Endothelial cell of hepatic sinusoid (primary cell): ENCODE measurements at regions not wholly inside any gene's neighbourhood (a gene's known extent, or its start where the extent isn't known, plus 50 kb on each side); places are given as distances from the start of the nearest gene placed in this dataset.
"Not testable (repeated sequence)": the region's sequence is repeated elsewhere in the genome, so short reads cannot be mapped to it uniquely, and the experiment has no call there.

Experiments
- in situ Hi-C: cut with HindIII; loops from 2 replicates; pipeline ENCODE4 v1.10.0; 2017; ENCODE audit warnings: low sequenced_read_pairs

DNA sequence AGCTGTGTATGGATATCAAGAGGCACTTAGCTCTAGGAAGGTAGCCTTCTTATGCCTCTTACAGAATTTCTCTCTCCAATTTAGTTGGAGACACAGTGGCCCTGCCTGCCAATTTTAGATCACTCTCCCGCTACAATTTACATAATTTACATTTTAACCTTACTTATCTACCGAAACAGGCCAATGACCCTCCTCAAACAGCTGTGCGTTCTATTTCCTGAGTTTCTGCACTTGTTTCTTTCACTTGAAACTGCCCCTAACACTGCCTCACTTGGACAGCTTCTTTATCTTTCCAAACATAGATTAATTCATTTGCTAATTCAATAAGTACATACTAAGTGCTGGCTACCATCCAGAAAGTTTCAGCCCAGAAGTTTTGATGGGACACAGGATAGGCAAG lies 52.9 kb upstream of the HDDC2 start:
- in situ Hi-C loops, result loop anchor here (5.0 kb wide), 1 partner anchor 88 kb away; no protein-coding TSS in a partner anchor

DNA sequence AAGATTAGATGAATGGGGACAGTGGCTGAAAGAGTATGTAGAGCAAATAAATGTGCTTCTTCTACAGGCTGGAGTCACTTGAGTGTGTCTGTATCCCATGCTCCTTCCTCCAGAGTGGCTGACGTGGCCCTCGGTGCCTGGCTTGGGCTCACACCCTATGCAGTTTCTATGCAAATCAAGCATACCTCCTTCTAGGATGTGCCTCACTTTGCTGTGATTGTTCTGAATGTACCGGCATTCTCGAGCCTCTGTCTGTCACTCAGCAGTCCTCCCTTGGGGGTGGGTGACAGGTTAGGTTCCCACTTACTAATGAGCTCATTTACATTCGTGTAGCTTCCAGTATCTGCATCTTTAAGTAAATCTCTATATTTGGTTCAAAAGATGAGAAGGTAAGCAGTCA lies 55.1 kb upstream of the HDDC2 start:
- in situ Hi-C loops, result loop anchor here (5.0 kb wide), 1 partner anchor 85 kb away; no protein-coding TSS in a partner anchor

DNA sequence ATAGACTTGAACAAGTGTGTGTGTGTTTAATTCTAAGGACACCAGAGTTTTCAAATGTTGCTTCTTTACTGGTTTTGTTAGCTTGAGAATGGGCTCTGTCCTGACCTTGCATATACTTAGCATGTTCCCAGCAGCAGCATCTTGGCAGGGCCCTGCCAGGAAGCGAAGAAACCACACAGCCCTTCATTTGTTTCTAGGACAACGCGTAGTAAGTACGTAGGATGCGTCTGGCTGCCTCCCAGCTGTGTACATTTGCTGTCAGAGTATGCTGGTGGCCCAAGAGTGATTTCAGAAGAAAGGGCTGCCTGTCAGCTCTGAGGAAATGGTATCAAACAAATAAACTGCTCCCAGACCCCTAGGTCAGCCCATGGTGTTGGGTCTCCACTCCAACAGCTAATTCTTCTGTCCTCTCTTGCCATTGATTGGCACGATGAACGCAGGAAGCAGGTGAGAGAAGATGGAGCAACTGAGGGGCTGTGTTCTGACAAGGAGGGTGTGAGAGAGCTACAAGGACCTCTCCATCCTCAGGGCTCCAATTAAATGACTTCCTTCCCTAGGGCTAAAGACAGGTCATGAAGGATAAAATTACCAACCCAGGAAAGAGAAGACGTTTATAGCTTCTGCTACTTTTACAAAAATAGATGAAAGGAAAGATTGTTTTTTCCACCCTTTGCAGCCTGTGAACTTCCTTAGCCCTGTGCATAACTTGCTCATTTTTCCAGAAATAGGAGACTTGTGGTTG lies 55.9 kb upstream of the HDDC2 start:
- in situ Hi-C loops, result loop anchor here (5.0 kb wide), 1 partner anchor 85 kb away; no protein-coding TSS in a partner anchor

DNA sequence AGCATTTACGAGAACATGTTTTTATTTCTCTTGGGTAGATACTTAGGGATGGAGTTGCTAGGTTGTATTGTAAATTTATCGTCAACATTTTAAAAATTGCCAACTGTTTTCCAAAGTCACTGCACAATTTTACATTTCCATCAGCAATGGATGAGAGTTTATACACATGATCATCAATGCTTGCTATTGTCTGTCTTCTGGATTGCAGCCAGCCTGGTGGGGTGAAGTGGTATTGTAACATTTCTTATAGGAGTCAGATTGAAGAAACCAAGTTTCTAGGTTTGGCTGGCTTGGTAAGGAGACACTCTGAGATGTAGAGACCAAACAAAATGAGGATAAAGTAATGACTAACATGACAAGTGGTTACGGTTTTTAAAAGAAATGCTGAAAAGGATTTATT lies 57.1 kb upstream of the HDDC2 start:
- in situ Hi-C loops, result loop anchor here (5.0 kb wide), 1 partner anchor 83 kb away; no protein-coding TSS in a partner anchor

DNA sequence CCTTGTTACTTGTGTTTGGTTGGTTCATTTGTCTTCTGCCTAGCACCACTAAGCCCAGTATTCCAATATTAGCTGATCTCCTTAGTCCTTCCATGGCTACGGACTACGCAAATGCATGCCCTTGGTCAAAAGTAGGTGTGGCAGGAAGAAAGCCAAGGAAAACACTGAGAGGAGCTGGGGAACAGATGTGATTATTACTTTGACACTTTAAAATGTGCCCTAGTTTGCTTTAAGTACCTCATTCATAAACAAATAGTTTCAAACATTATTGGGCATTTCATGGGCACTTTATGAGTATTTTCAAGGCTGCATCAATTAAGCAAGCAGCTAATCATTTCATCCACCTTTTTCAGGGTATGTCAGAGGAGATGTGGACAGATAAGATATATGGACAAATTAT lies 60.1 kb upstream of the HDDC2 start:
- in situ Hi-C loops, result no loop called here

DNA sequence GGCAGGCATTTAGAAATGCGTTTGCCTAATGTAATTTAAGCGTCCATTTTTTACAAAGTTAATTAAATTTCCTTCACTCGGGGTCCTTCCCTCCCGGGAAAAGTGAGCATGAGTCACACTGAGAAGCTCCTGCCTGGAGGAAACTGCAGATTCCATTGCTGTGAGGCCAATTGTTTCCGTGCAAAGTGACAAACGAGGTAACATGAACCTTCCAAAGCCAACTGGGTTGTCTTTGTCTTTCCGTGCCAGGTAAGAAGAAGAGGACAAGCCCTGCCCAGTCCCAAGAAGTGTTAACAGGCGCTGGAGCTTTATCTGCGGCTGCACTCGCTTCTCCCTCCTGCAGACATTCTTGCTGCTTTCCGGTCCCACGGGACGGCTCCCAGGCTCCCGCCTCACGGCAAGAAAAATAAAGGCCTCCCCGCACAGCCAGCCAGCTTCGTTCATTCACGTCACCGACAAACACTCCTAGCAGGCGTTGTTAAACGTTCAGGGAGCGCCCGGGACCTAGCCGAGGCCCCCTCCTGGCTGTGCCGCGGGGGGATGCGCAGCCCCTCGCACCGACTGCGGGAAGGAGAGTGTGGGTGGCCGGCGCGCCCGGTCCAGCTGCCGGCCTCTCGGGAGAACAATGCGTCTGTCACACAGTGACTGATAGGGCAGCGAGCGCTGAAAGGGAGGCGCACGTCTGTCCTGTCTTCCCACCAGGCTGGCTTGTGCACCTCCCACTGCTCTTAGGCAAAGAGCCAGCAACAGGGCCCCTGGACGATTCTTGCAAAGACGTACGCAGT lies 61.5 kb upstream of the HDDC2 start:
- in situ Hi-C loops, result no loop called here

DNA sequence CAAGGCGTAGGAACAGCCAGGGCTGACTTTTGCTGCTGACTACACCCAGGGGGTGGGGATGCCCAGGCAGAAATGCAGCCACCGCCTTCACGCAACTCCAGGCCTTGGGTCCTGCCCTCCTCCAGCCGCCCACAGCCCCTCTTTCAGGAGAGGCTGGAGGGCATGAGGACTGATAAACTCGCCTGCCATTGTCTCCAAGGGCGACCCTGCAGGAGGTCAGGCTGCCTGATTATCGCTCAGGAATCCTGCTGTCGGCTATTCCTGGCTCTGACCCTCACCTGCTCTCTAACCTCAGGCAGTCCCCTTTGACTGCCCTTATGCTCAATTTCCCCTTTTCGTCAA lies 62.0 kb upstream of the HDDC2 start:
- in situ Hi-C loops, result no loop called here

DNA sequence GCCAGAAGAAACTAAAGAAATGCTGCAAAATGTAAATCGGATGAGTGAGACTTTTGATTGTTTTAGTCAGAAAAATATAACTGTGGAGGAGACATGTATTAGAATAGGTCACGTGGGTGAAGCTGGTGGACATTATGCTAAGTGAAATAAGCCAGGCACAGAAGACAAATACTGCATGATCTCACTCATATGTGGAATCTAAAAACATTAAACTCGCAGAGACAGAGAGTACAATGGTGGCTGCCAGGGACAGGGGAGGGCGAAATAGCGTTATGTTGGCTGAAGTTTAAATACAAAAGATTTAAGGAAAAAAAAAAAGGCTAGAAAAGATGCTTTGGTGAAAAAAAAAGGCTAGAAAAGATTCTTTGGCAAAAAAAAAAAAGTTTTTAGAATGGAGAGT lies 63.5 kb upstream of the HDDC2 start:
- in situ Hi-C loops, result no loop called here

DNA sequence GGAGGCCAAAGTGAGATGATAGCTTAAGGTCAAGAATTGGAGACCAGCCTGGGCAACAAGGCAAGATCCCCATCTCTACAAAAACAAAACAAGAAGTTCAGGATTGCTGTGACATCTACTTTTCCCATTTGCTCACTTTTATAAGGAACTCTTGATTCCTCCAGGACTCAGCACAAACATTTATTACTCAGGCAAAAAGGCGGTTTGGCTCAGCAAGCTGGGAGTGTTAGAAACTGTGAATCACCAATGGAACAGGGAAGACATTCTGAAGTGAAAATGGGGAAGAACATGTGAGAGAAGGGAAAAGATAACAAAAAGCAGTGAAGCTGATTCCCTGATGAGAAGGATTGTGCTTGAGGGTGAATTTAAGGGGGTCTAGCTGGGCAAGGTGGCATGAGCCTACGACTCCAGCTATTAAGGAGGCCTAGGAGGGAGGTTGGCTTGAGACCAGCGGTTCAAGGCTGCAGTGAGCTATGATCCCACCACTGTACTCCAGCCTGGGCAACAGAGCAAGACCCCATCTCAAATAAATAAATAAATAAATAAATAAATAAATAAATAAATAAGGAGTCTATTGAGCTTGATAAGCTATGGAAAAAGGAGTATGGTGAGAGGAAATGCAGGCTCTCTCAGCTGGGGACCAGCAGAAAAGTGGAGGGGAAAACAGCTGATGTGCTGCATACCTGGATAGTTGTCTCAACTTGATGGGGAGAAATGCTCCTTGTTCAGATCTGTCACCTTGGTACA lies 65.4 kb upstream of the HDDC2 start:
- in situ Hi-C loops, result no loop called here

DNA sequence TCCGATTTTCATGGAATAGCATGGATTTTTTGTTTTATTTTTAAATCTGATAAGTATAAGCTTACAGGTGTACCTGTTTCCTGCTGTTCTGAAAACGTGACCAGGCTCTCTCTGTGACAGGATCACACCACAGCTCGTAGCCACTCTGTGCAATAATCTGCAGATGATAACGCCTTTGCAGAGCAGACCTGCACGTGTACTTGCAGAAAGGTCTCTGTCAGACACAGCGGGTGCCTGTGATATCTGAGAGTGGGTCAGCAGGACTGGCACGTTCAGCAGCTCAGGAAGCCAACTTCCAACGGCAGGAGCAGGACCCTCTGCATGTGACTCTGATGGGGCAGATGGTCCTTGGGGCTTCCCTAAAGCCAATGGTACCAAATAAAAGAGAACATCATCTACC lies 68.6 kb upstream of the HDDC2 start:
- in situ Hi-C loops, result no loop called here

DNA sequence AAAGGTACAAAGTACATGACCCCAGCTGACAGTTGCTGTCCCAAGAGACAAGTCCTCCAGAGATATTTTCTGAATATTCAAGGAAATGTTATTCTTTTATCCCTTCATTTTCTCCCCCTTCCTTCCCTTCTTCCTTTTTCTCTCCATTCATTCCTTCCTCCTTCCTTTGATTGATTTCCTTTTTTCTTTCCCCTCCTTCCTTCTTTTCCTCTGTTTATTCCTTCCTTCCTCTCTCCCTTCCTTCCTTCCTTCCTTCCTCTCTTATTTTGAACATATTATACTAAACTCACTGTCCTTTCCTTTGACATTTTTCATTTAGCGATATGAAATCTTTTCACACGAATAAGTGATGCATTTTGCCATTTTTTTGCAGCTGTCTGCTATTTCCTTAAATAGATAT lies 73.2 kb upstream of the HDDC2 start:
- in situ Hi-C loops, result no loop called here

DNA sequence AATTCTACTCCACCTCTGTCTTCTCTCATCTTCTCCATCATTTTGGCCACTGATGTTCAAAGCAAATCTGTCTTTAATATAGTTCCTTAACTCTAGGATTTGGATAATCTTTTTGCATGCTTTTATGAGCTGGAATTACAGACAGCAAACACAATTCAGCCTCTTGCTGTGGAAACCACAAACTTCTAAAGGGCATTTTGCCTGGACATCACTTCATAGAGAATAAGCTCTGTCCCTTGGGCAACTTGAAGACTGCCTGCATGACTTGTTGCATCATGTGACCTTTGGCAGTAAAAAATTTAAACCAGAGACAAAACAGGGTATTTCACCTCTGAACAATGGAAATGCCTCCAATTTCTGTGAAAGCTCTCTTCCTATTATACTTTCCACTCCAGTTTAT lies 74.1 kb upstream of the HDDC2 start:
- in situ Hi-C loops, result no loop called here

DNA sequence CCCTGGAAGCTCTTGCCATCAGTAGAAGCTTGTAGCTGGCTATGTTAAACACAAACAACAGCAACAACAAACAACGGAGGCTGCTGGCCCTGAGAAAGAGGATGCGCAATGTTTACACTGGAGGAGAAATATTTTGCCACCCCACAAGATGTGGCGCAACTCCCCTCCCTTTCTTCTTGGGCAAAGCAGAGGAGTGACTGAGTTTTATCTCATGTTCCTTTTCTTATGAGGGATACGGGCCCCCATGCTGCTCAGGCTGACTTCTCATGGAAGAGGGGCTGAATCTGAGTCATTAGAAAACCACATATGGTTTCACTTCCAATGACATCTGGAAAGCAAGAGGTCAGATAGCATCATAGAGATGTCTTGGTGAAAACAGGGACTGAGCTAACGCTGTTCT lies 75.9 kb upstream of the HDDC2 start:
- in situ Hi-C loops, result no loop called here

DNA sequence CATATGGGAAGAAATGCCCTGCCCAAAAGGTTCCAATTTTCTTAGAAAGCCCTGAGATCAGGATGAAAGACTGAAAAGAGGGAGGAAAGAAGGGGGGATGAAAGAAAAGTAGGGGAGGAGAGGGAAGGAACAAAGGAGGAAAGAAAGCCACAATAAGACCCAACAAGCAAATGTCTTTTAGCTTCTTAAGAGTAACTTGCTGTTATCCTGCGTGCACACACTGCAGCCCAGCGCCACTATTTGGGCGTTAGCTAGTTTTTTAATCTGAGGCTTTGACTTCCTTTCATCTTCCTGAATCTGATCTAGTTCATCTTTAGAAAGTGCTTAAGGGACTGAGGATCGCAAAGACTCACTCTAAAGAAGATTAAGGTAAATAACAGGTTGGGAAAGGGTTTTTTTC lies 77.4 kb upstream of the HDDC2 start:
- in situ Hi-C loops, result no loop called here

DNA sequence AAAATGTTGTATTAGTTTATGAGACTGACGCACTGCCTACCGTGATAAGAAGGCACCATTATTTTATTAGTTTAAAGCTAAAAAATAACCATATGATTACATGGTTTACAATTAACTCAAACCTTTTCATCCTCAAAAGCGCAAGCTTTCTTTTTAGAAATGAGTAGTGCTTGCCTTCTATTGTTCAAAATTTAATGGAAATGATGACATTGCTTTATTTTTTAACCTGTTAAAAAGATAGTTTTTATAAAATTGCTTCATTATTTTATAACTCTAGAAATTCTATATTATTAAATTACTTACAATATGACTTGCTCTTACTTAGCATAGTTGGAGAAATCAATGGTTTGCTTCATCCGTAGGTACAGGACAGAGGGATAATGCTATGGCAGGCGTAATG lies 78.7 kb upstream of the HDDC2 start:
- in situ Hi-C loops, result no loop called here

DNA sequence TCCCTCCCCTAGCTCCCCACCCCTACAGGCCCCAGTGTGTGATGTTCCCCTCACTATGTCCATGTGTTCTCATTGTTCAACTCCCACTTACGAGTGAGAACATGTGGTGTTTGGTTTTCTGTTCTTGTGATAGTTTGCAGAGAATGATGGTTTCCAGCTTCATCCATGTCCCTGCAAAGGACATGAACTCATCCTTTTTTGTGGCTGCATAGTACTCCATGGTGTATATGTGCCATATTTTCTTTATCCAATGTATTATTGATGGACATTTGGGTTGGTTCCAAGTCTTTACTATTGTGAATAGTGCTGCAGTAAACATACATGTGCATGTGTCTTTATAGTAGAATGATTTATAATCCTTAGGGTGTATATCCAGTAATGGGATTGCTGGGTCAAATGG lies 84.6 kb upstream of the HDDC2 start:
- in situ Hi-C loops, result not testable (repeated sequence)

DNA sequence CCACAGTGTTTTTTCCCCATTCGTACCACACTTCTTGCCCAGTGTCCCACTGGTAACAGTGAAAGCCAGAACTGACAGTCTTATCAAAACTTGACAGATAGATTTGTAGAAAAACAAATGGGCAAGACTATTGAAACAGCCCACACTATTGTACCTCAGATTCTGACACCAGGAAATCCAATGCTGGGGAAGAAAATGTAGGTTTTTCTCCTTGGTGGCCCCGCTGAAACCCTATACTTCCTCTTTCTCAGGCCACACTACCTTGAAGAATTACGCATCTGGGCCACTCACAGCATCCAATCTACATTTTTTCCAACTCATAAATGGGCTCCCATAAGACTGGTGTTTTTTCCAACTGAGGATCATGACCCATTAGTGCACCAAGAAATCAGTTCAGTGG lies 90.9 kb upstream of the HDDC2 start:
- in situ Hi-C loops, result loop anchor here (5.0 kb wide), 1 partner anchor 50 kb away; no protein-coding TSS in a partner anchor

DNA sequence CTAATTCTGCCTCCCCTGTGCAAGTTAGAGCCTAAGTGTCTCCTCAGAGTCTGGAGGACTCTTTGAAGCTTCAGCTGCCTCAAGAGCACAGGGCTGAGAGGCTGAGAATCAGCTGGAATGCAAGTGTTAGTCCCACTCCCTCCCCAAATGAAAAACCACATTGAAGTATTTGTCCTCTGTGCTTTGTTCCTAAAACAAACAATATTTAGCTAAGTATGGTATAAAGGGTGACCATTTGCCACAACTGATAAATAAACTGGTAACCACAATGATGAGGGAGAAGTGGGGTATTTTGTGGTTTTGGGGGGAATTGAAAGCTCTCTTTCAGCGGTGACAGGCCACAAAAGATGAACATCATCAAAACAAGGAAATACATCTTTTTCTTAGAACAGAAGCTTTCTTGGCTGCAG lies 91.7 kb upstream of the HDDC2 start:
- in situ Hi-C loops, result loop anchor here (5.0 kb wide), 1 partner anchor 49 kb away; no protein-coding TSS in a partner anchor

DNA sequence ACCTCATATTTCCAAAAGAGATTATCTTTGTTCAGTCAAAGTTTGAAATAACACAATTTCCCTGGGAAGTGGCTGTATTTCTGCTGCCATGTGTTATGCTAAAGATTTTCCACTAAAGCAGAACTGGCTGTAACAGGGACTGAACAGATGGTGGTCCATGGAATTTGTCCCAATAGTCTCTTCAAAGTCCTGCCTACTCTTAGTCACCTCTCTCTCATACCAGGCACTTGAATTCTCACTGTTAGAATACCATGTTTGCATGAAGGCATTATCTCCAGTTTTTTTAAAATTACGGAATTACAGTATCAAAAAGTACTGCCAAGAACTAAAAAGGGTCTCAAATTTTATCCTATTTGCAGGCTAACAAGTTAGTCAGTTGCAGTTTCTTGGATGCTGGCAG lies 105.0 kb upstream of the HDDC2 start:
- in situ Hi-C loops, result no loop called here

DNA sequence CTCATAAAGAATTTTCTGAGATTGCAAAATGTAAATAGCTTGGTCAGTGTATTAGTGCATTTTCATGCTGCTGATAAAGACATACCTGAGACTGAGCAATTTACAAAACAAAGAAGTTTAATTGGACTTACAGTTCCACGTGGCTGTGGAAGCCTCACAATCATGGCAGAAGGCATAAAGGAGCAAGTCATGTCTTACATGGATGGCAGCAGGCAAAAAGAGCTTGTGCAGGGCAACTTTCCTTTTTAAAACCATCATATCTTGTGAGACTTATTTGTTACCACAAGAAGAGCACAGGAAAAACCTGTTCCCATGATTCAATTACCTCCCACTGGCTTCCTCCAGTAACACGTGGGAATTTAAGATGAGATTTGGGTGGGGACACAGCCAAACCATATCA lies 112.7 kb upstream of the HDDC2 start:
- in situ Hi-C loops, result no loop called here

DNA sequence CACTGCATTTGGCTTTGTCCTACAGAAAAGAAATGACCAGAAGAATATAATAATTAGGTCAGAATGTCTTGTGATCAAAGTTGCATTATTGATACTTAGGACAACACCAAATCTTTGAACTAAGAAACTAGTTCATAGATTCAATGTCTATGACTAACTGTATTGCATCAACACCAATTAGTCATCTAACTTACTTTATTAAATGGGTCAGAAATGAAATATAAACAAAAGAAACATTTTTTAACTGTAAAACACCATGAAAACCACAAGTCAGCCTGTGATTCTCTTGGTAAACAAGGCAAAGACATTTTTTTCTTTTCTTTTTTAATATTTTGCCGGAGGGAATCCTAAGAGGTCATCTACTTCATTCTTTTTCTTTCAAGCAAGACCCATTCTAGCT lies 114.1 kb upstream of the HDDC2 start:
- in situ Hi-C loops, result no loop called here

DNA sequence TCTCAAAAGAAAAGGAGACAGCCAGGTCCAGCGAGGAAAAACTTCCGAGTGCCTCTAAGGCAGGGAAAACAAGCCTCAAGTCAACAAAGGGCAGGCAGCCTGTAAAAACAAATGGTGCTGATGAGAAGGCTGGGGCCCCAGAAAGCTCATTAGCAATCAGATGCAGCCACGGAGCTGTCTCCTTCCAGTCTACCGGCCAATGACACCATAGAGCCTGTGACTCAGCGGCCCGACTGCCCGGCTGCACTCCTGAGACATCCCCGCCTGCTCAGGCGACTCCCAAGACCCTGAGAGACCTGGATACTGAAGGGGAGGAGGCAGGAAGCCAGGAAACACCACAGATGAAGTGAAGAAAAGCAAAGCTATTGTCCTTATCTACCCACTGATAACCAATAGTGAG lies 120.1 kb upstream of the HDDC2 start:
- in situ Hi-C loops, result no loop called here
